ENCODE measurements at regions not wholly inside any gene's neighbourhood (a gene's known extent, or its start where the extent isn't known, plus 50 kb on each side); places are given as distances from the start of the nearest gene placed in this dataset.

DNA sequence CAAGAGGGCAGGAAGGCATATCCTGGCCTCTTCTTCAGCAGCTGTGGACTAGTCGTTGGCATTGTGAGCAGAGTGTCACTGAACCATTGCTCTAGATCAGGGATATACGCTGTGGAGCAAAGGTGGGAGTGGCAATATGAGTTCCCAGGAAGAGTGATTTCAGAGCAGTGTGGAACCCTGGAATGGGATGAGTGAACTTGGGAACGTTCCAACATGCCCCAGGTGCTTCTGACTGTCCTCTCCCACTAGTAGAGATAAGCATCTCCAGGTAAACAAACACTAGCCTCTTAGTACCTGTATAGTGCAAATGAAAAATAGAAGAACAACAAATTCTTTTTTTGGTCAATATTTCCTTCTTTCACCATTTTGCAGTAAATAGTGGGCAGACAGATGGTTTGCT, 123.6 kb upstream of the VEPH1 start:
- TF ChIP-seq, protein P1, sequence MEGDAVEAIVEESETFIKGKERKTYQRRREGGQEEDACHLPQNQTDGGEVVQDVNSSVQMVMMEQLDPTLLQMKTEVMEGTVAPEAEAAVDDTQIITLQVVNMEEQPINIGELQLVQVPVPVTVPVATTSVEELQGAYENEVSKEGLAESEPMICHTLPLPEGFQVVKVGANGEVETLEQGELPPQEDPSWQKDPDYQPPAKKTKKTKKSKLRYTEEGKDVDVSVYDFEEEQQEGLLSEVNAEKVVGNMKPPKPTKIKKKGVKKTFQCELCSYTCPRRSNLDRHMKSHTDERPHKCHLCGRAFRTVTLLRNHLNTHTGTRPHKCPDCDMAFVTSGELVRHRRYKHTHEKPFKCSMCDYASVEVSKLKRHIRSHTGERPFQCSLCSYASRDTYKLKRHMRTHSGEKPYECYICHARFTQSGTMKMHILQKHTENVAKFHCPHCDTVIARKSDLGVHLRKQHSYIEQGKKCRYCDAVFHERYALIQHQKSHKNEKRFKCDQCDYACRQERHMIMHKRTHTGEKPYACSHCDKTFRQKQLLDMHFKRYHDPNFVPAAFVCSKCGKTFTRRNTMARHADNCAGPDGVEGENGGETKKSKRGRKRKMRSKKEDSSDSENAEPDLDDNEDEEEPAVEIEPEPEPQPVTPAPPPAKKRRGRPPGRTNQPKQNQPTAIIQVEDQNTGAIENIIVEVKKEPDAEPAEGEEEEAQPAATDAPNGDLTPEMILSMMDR (IDR thresholded peaks at IDR 0.05; ENCODE audit: insufficient read depth, low read length), result no peak
- TF ChIP-seq, protein P2, sequence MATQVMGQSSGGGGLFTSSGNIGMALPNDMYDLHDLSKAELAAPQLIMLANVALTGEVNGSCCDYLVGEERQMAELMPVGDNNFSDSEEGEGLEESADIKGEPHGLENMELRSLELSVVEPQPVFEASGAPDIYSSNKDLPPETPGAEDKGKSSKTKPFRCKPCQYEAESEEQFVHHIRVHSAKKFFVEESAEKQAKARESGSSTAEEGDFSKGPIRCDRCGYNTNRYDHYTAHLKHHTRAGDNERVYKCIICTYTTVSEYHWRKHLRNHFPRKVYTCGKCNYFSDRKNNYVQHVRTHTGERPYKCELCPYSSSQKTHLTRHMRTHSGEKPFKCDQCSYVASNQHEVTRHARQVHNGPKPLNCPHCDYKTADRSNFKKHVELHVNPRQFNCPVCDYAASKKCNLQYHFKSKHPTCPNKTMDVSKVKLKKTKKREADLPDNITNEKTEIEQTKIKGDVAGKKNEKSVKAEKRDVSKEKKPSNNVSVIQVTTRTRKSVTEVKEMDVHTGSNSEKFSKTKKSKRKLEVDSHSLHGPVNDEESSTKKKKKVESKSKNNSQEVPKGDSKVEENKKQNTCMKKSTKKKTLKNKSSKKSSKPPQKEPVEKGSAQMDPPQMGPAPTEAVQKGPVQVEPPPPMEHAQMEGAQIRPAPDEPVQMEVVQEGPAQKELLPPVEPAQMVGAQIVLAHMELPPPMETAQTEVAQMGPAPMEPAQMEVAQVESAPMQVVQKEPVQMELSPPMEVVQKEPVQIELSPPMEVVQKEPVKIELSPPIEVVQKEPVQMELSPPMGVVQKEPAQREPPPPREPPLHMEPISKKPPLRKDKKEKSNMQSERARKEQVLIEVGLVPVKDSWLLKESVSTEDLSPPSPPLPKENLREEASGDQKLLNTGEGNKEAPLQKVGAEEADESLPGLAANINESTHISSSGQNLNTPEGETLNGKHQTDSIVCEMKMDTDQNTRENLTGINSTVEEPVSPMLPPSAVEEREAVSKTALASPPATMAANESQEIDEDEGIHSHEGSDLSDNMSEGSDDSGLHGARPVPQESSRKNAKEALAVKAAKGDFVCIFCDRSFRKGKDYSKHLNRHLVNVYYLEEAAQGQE (IDR thresholded peaks at IDR 0.05; ENCODE audit: insufficient replicate concordance, low read depth), result no peak

Data from HL-60 (cell line).